CD4-positive, alpha-beta T cell treated with Interleukin-1 beta for 1 hour (primary cell): ENCODE measurements at regions not wholly inside any gene's neighbourhood (a gene's known extent, or its start where the extent isn't known, plus 50 kb on each side); places are given as distances from the start of the nearest gene placed in this dataset.
"Not testable (repeated sequence)": the region's sequence is repeated elsewhere in the genome, so short reads cannot be mapped to it uniquely, and the experiment has no call there.

Source experiments
- DNase-seq, 2 donors: peaks; one replicate each; pipeline ENCODE4 v3.0.0-alpha.2; 2020 to 2022

DNA sequence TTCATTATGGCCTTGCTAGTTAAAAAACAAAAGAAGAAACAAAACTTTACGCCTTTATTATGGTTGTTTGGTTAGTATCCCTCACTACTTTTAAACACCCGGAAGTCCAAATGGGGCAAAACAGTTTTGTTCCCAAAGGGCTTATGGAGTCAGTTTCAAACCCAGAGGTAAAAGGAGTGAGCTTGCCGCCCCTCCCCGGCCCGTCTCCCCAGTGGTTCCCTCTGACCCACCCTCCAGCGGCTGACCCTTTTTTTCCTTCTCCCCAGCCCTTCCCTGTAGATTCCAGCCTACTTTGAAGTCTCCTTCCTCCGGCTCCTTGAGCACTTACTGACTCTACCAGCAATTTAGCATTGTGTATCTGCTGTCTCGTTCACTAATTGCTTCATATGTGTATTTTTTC is 209.2 kb downstream of the ICOS start:
- no peak for DNase-seq

DNA sequence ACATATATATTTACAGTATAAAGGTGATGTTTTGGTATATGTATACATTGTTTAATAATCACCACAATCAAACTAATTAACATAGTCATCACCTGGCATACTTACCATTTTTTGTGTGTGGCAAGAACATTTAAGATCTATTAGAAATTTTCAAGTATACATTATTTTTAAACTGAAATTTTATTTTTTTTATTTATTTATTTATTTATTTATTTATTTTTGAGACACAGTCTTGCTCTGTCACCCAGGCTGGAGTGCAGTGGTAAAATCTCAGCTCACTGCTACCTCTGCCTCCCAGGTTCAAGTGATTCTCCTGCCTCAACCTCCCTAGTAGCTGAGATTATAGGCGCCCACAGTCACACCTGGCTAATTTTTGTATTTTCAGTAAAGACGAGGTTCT is 210.5 kb downstream of the ICOS start:
- not testable (repeated sequence) for DNase-seq

DNA sequence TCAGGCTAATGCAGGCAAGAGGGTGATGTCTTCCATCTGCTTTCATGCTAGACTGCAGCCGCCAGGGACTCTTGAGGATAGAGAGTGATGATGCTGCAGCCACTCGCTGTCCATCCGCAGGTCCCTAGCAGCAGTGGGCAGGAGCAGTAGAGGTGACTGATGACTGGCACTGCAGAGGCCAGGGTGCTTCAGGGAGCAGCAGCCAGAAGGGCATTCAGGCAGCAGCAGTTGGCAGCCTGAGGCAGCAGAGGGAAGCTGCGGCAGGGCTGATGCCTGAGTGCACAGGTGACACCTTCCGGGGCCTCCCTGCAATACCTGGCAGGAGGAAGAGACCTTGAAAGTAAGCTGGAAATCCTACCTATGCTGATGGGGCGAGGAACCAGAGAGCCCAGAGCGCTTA is 214.2 kb downstream of the ICOS start:
- no peak for DNase-seq

DNA sequence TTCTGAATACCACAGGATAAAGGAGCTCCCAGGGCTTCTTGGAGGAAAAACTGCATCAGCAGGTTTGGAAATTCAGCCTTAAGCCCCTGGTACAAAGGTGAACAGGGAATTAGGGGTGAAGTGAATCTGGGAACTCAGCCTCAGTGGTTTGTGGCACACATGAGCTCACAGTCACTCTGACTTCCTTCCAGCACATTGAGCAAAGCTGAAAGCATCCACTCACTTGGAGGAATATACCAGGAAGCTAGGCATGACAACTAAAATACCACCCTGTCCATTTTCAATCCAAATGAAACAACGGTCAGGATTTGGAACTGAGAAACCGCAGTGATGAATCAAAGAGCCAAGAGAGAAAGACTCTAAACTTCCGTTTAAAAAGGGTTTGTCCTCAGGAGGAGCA is 216.1 kb downstream of the ICOS start:
- DNase-seq, result no peak

DNA sequence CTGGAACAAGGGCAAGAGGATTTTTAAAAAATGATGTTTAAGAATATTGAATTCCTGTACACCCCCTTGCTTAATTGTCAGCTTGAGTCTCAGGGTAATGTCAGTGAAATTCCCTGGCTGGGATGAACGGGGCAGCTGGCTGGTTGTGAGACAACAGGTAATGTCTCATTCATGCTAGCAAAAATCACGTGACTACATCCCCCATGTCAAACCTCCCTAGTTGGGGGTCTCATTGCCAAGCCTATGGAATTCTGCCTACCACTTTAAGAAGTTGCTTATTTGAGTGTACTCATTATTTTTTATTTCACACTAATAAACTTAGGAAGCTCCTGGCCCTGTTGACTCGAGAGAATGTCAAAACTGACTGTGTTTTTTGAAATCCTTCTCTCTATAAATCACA is 218.3 kb downstream of the ICOS start:
- no peak for DNase-seq

DNA sequence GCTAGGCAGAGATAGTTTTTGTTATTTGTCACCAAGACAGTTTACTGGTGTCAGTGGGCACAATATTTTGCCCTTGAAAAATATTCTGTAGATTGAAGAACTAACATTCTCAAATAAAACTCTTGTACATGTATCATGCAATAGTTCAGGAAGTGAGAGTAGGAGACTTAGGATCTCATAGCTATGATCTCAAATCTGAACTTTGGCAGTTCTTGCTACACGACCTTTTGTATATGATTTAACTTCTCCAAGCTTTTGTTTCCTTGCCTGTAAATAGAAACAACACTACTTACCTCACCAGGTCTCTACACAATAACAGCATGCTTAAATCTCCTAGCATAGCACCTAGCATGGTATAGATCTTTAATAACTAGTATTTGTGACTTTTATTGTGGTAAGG is 219.9 kb downstream of the ICOS start:
- DNase-seq, result no peak

DNA sequence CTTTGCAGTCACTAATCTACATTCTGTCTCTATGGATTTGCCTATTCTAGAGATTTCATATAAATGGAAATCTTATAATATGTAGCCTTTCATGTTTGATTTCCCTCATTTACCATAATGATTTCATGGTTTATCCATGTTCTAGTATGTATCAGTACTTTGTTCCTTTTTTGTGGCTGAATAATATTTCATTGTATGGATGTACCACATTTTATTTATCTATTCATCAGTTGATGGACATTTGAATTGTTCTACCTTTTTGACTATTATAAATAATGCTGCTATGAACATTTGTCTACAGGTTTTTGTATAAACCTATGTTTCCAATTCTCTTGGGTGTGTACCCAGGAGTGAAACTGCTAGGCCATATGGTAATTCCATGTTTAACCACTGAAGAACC is 221.1 kb downstream of the ICOS start:
- DNase-seq, result no peak

DNA sequence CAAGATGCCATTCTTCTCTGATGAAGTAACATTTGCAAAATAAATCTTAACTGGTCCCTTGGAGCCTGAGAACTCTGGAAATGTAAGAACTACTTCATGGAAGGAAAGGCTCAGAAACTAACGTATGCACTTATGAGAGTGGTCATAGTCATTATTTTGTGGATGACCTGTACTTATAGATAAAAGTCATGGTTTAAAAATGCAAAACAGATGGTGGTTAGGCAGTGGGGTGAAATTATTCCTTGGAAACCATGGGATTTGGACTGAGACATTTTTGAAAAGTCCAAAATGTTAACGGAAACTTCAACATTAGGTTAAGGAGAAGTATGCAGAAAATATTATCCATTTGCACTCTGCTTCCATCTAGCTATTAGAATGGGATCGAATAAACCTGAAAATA is 223.0 kb downstream of the ICOS start:
- no peak for DNase-seq

DNA sequence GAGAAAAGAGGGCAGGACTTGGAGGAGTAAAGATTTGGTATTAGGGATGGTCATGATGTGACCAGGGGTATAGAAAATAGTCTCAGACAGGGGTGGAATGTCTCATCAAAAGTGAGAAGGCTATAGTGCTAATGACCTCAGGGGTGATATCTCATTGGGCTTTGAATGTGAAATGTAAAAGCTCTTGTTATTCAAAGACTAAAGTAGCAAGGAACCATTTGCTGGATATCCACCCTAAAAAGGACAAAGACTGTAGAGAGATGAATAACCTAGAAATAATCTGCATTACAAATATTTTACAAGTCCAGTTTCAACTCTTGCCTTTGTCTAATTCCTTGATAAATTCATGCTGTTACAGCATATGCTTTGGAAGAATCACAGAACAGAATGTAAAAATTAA is 224.4 kb downstream of the ICOS start:
- DNase-seq, result no peak

DNA sequence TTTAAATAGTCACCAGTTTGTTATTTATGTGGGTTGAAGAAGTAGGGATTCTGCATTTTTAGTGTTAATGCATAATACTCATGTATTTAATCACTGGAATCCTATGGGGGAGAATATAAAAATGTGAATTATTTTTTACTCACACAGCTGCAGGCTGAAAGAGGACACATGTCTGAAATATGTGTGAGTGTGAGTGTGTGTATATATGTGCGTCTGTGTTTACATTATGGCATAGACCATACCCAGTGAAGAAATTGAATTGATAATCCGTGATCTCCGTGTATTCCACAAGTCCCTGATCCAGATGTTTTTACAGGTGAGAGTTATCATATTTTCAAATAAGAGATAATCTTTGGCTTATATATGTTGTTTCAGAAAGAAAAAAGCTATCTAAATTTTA is 225.3 kb downstream of the ICOS start:
- DNase-seq, result no peak

DNA sequence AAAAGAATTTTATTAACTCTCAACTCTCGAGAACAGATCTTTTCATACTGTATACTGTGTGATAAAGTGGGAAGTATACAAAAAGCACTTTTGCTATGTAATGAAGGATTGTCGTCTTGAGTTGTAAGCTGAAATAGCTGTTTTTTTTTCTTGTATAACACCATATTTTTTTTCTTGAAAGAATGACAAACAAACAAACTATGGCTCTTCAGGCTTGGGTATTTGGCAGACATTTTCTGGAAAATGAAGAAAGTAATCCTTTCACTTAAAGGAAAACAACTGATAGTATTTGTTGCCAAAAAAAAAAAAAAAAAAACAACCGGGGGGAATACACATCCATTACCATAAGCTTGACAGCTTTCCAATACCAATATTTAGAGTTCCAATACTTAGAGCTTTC is 230.4 kb downstream of the ICOS start:
- DNase-seq, result no peak

DNA sequence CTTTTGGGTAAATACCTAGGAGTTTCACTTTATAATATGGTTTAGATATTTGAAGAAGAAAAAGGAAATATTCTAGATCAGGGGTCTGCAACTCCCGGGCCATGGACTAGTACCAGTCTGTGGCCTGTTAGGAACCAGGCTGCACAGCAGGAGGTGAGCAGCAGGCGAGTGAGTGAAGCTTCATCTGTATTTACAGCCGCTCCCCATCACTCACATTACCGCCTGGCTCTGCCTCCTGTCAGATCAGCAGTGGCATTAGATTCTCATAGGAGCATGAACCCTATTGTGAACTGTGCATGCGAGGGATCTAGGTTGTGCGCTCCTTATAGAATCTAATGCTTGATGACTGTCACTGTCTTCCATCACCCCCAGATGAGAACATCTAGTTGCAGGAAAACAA is 231.1 kb downstream of the ICOS start:
- not testable (repeated sequence) for DNase-seq

DNA sequence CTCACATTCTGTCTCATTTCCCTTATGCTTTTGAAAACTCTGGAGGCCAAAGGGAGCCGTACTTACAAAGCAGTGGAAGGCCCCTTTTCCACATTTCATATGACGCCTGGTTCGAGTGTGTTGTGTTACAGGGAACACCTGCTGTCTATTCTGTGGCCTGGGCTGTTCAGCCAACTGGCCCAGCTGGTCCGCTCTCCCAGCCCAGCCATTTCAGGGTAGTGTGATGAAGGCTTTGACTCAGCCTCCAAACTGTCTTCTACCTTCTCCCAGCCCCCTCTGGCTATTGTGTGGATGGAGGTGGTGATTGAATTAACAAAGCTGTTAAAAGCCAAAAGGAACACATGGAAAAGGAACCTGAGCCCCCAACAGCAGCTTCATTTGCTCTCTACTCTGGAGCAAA is 233.8 kb downstream of the ICOS start:
- DNase-seq, result no peak

DNA sequence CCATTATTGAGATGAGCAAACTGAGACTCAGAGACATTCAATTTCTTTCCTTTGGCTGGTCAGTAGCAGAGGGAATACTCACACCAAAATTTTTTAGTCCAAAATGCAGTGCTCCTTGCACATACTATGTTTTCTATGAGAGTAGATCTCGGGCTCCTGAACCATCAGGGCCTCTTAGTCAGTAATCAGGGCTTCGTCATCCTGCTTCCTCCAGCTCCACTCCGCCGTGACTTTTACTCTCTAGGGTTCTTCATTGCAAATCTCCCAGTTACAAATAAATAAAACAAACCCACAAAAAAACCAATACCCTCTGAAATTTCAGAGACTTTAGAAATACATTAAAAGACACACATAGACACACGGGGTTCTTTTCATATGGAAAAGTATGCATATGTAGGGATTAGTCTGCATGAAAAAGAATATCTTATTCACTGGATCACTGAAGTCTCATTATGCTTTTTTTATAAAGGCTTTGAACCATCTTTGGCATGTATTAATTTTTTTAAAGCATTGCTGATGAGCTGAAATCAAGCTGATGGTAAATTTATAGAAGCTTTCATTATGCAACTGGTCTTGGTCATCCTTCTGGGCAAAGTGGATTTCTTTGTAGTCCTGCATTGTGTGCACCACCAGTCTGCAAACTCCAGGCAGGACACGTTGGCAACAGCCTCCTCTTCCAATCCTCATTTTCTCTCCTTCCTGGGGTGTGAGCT is 235.0 kb downstream of the ICOS start:
- no peak for DNase-seq

DNA sequence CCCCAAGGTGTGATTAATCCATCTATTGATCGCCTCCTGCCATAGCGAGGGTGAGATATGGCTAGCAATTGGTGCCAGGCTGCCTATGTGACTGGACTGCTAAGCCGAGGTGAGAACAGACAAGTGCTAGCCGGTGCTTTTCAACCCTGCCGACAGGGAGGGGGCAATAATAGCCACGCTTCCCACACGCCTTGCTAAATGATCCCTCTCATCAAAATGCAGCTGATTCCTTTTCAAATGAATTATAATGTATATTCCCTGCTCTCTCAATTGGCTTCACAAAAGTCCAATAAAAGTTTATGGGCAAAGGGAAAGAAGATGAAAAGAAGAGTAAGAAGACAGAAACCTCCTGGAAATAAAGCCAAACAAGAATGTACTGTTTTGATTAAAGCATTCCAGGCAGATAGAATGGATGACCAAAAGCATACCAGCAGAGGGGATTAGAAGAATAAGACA is 235.6 kb downstream of the ICOS start:
- no peak for DNase-seq

DNA sequence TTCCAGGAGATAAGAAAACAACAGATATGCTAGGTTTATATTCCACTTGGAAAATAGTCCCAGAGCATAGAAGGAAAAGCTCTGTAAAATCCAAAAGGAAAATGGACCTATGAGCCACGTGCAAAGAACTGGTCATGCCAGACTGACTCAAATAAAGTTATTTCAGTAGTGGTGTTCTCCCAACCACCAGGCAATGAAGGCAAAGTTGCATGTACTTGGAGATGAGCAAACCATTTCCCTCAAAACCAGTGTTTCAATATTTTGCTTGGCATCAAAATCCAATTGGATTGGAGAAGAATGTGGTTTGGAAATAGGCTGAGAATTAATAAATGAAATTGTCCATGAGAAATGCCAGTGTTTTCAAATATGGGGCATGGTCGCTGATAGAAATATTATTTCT is 237.5 kb downstream of the ICOS start:
- DNase-seq, result no peak

DNA sequence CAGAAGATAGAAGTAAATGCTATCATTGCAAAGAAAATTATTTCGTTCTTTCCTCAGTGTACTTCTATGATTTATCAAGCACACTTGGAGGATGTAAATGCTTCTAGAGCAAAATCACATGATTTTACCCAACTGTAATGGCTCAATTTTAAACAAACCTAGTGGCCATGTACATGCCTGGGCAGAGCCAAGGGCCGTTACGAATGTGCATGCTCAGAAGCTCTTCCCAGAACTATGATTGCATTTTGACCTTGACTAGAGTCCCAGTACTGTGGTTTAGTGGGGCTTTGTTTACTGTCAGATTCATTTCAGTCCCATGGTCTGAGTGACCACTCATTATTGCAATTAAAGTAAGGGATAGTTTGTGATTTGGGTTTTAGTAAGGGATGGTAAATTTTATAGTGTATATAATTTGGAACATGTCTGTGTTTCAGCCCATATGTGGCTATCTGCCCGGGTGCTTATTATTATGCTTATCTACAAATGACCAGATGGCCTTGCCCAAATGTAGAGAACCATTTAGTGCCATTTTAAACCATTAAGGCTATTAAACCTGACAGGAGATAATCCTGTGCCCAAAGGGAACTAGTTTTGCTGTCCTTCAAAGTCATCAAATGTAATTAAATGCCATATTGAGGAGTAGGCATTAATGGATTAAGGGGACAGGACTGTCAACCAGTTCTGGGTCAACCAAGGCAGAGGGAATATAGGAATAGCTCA is 239.1 kb downstream of the ICOS start:
- DNase-seq, result no peak

DNA sequence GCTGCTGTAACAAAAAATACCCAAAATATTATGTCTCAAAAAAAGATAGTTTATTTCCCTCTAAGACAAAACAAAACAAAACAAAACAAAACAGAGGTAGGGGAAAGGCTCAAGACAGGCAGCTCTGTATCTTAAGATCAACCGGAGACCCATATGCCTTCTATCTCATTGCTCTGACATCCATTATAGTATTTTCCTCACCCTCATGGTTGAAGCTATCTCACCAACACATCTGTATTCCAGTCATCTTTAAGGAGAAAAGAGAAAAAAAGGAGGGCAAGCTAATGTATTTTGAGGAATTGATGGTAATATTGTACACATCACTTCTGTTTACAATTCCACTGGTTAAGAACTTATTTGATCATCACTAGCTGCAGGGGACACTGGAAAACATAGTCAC is 239.7 kb downstream of the ICOS start:
- no peak for DNase-seq

DNA sequence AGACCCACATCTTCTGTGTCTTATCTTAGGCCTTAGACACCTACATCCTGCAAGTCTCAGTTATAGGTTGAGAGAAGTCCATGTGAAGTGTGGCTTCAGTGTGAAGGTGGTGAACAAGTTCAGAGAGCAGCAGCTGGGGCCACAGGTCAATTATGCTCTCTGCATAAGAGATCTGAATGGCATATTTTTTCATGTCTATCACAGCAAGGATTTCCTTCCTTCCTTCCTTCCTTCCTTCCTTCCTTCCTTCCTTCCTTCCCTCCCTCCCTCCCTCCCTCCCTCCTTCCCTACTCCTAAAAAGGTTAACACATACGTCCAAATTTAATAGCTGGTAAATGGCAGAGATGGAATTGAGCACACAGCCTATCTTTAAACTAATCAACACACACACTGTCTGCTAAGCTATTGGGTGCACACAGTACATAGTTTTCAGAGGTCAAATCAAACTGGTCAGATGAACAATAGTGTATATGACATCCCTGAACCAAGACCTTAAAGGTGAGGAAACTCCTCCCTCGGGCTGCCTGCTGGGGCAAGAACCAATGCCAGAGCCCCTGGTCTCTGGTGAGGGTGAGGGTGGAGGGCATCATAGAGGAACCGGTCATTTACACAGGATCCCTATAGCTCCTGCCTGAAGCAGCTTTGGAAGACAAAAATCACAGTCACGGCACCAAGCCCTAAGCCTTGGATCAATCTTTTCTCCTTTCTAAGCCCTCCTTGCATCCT is 240.9 kb downstream of the ICOS start:
- no peak for DNase-seq

DNA sequence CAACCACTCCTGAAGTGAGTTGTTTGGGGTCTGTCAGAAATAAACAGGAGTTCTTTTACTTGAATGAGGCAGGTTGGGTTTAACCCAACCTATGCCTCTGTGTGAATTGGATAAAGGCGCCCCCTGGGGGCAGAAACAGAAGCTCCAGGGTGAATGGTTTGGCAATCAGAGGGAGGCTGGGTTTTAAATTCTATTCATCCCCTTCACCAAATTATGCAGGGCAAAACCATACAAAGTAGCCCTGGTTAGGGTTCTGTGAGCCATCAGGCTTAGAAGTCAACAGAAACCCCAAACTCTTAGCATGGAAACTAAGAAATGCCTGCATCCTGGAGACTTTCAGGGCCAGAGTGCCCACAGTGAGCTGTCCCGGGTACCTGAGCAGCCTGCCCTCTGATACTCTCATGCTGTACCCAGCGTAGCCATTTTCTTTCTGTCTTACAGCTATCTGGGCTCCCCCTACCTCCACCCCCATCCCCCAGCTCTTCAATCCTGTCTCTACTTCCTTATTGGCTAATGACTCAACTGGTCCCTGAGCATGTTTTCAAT is 241.5 kb downstream of the ICOS start:
- DNase-seq, result peak; percentile 42 to 67

DNA sequence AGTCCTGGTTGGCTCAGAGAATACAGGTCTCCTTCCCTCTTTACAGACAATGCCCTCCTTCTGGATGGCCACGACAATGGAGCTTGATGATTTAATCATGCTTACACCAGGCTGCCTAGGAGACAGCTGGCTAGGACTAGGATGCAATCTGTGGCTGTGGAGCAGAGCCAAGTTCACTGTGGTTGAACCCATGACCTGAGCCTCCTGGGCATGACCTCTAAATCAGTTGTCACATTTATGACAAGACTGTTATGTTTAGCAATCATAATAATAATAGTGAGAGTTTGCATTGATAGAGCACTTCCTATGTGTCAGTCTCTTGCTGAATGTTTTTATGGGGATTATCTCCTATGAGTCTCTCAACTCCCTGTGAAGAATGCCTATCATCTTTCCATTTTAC is 244.1 kb downstream of the ICOS start:
- DNase-seq, result no peak

DNA sequence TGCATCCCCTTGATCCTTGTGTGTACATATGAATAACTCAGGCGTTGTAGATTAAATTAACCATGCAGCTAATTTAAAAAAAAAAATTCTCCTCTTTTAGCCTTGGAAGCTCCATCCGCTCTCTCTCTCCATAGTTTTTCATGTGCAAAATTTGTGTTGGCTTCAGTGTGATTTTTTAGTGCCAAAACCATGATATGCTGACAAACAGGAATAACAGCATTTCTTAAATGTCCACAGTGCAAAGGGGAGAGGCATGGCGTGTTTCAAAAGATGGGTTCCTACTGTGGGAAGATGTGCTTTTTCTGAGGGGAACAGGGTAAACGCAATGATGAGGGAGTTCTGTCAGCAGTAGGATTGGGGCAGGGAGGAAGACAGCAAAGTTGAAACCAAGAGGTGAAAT is 247.0 kb downstream of the ICOS start:
- no peak for DNase-seq

DNA sequence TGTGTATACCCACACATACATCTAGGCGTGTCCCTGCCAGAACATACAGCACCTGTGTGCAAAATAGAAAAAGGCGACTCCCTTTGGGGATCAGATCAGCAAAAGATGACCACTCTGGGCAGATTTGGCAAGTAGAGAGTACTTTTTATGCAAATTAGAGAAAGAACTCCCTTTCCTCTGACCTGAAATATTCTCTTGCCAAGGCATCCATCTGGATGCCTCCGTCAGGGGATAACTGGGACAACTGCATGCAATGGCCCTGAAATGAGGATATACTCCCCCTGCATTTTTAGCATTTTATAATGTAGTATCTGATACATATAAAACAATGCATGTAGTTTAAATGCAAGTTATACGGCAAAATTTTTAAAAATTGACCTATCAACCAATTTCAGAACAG is 247.7 kb downstream of the ICOS start:
- DNase-seq, result no peak
